GM19035 (cell line): ENCODE measurements at regions not wholly inside any gene's neighbourhood (a gene's known extent, or its start where the extent isn't known, plus 50 kb on each side); places are given as distances from the start of the nearest gene placed in this dataset.
"Not testable (repeated sequence)": the region's sequence is repeated elsewhere in the genome, so short reads cannot be mapped to it uniquely, and the experiment has no call there.

Experiments used
- ATAC-seq: cut with Tn5 transposase; IDR thresholded peaks from one replicate; pipeline ENCODE4 v1.9.1; 2021; ENCODE audit not compliant: unreplicated experiment

GRCh38 chr7:65613644-65614289 is 240.1 kb downstream of the ZNF92 start:
- ATAC-seq: not testable (repeated sequence)

DNA sequence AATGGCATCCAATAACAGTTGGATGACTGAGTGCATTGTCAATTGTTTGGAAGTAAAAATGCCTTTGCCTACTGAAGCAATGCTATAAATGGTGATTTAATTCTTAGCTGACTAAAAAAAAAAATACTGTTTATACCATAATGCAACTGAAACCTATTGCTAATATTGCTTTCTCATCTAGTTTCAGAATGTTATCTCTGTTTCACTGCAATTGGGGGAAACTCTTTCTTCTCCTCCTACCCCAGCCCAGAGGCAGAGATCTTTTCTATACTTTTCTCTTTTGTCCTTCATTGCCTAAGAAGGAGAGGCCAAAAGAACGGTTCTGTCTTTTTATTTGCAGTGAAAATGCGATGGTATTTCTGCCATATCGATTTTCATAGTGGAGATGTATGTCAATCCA is 242.5 kb downstream of the ZNF92 start:
- ATAC-seq: not testable (repeated sequence)

DNA sequence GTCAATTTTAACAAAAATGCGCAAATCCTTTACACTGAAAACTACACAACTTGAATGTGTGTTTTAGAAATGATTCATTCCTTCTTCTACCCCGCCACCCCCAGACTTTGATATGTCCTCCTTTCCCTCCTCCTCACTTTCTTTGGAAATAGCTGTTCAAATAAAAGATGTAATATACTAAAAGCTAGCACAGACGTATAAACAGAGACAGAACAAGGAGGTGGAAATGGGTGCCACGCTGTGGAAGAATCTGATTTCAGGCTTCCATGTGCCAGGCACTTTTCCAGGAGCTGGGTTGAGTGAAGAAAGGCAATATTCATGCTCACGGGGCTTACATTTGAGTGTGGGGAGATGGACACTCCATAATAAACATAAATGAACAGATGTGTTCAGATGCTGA is 246.6 kb downstream of the ZNF92 start:
- not testable (repeated sequence) for ATAC-seq

DNA sequence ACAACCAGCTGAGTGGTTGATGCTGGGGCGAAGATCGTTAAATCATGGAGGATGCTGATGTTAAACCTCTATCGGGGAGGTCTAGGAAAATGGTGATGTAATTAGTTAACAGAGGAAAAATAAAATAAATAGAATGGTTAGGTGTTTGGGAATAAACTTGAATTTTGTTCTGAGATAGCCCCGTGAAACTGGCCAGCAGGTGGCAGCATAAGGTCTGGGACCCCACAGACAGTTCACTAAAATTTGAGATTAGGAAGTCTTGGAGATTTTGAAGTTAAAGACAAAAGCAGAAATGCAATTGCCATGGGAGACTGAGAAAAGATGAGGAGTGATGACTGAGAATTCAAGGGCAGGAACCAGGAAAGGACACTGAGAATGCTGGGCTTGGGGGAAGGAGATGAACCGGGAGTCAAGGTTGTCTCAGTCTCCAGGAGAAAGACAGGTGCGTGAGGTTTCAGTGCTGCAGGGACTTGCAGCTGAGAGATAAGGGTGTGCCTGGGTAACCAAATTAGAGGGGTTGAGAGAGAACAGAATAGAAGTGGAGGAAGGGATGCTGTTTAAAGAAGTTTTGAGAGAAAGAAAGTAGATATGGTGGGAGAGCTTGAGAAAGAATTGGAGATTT is 248.0 kb downstream of the ZNF92 start:
- not testable (repeated sequence) for ATAC-seq

DNA sequence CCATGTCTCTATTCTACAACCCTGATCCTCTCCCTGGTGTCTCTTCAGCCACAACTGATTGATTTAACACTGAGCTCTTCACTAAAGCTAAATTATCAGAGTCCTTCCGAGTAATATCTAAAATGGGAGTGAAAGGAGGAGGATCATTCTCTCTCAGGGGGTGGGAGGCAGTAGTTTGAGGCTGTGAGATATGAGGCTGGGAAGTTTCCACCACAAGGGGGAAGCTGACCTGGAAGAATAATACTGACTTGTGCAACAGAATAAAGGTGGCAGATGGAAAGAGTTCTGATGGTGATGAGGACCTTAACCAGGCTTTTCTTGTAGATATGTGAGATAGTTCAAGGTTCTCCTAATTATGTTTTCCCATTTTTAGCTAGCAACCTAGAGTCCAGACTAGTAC is 241.6 kb upstream of the VKORC1L1 start:
- ATAC-seq: not testable (repeated sequence)

- not testable (repeated sequence) for ATAC-seq
These were observed 239.1 kb upstream of the VKORC1L1 start for GRCh38 chr7:65633587-65634404.

- ATAC-seq: not testable (repeated sequence)
These were observed 234.0 kb upstream of the VKORC1L1 start for GRCh38 chr7:65638918-65639317.

DNA sequence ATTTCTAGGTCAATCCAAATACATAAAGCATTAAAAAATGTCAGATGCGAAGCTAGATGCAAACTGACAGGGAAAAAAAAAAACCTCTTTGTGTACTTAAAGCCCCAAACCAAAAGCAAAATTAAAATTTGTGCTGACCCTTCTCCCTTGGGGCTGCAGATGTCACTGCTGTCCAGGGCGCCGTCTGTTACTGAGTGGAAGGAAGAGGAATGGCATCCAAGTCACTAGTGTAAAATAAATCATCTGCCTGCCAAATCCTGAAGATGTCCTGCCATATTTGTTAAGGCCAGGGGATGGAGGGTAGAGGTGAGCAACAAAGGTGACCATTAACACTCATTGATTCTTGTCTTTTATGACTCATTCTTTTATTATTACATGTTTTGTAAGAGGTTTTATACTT is 233.2 kb upstream of the VKORC1L1 start:
- ATAC-seq: not testable (repeated sequence)

DNA sequence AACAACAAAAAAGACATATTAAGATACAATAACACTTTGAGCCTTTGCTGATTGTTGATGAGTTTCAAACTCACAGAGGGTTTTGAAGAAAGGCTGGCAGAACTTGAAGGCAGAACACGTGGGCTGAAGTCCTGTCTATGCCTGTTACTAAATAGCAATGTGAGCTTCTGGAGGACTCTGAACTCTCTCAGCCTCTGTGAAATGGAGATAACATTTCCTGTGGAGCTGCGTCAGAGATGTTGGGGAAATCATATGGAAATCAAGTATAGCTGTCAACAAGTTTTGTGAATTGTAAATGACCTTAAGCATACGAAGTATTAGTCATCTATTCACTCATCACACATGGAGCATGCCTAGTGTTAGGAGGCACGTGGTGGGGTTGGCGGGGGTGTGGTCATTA is 229.4 kb upstream of the VKORC1L1 start:
- ATAC-seq: not testable (repeated sequence)

GRCh38 chr7:65647153-65647964 is 225.5 kb upstream of the VKORC1L1 start:
- not testable (repeated sequence) for ATAC-seq

- ATAC-seq: not testable (repeated sequence)
These were observed 221.7 kb upstream of the VKORC1L1 start for GRCh38 chr7:65651174-65651573.

GRCh38 chr7:65651826-65652592 is 220.9 kb upstream of the VKORC1L1 start:
- ATAC-seq: not testable (repeated sequence)

GRCh38 chr7:65652669-65653068 is 220.2 kb upstream of the VKORC1L1 start:
- ATAC-seq: not testable (repeated sequence)

- not testable (repeated sequence) for ATAC-seq
These were observed 216.2 kb upstream of the VKORC1L1 start for GRCh38 chr7:65656494-65657188.

DNA sequence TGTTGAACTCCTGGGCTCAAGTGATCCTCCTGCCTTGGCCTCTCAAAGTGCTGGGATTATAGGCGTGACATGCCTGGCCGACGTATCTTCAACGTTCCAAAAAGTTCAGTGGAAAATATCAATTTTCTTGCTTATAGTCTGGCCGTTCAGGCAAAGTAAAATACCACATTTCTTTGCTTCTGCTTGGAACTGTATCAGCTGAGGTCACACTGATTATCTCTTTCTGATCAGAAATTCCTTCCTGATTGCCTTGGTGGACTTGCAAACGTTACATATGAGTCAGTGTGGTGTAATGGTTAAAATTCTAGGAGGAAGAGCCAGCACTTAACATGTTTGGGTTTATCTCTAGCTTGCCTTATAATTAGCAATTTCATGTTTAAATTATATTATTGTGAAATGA is 189.5 kb upstream of the VKORC1L1 start:
- ATAC-seq: not testable (repeated sequence)

GRCh38 chr7:65699026-65699714 is 173.7 kb upstream of the VKORC1L1 start:
- not testable (repeated sequence) for ATAC-seq

GRCh38 chr7:65699715-65700356 is 173.0 kb upstream of the VKORC1L1 start:
- not testable (repeated sequence) for ATAC-seq

GRCh38 chr7:65719123-65719798 is 153.6 kb upstream of the VKORC1L1 start:
- ATAC-seq: not testable (repeated sequence)
